ENCODE measurements at regions not wholly inside any gene's neighbourhood (a gene's known extent, or its start where the extent isn't known, plus 50 kb on each side); places are given as distances from the start of the nearest gene placed in this dataset.

- peaks cover 21% of the 10 kb centered on the region for H3K9me3 Mint-ChIP-seq
- H3K27ac Mint-ChIP-seq = no peak overlapping the region
- no peaks in the 10 kb centered on the region for H3K4me1 Mint-ChIP-seq
- TF ChIP-seq CTCF (IDR thresholded peaks at IDR 0.05; ENCODE audit: unreplicated experiment) = no peak
- H3K4me3 Mint-ChIP-seq = peak overlapping the region; percentile 44
- DNase-seq (ENCODE audit: low spot score in 2 of 2, unreplicated experiment in 2 of 2) = no peak
- no peaks in the 10 kb centered on the region for H3K27me3 Mint-ChIP-seq (ENCODE audit: low read depth)
- peaks cover 8% of the 10 kb centered on the region for H3K36me3 Mint-ChIP-seq
Measured at GRCh38 chrX:98380106-98380505, 1496.4 kb downstream of the RPA4 start.

DNA sequence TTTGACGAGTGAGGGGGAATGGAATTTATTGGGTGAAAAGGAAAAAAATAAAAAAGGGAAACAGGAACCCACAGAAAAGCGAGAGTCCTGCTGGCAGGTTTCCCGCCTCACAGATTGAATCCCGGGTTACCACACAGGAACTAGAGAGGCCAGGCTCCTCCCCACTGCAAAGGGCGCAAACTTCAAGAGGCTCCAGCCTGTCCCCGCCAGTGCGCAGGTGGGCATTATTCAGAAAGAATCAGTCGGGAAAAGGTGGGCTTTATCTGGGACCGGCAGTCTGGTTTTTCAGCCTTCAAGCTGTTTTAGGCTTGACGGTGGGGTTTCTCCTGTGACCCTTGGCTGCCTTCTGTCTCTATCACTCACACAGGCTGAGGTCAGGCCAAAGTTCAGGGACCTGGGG lies 1496.8 kb downstream of the RPA4 start:
- Mint-ChIP-seq H3K4me1 (no peaks in the 10 kb centered on the region), H3K27ac (no peak overlapping the region), H3K27me3 (ENCODE audit: low read depth) (no peaks in the 10 kb centered on the region), H3K9me3 (peaks cover 22% of the 10 kb centered on the region), H3K36me3 (peaks cover 8% of the 10 kb centered on the region), H3K4me3 (peak overlapping the region; percentile 44)
- no peak for TF ChIP-seq CTCF (IDR thresholded peaks at IDR 0.05; ENCODE audit: unreplicated experiment)
- no peak for DNase-seq (ENCODE audit: low spot score in 2 of 2, unreplicated experiment in 2 of 2)

GRCh38 chrX:98398542-98398941 lies 1514.8 kb downstream of the RPA4 start:
- Mint-ChIP-seq H3K36me3 (no peaks in the 10 kb centered on the region), H3K4me3 (no peak overlapping the region), H3K27me3 (ENCODE audit: low read depth) (no peaks in the 10 kb centered on the region), H3K27ac (no peak overlapping the region), H3K4me1 (no peaks in the 10 kb centered on the region), H3K9me3 (peaks cover 31% of the 10 kb centered on the region)
- no peak for DNase-seq (ENCODE audit: low spot score in 2 of 2, unreplicated experiment in 2 of 2)
- TF ChIP-seq CTCF (IDR thresholded peaks at IDR 0.05; ENCODE audit: unreplicated experiment) = no peak

- Mint-ChIP-seq H3K4me3 (no peak overlapping the region), H3K4me1 (peaks cover 15% of the 10 kb centered on the region), H3K9me3 (peaks cover 17% of the 10 kb centered on the region), H3K36me3 (no peaks in the 10 kb centered on the region), H3K27me3 (ENCODE audit: low read depth) (no peaks in the 10 kb centered on the region), H3K27ac (no peak overlapping the region)
- no peak for DNase-seq (ENCODE audit: low spot score in 2 of 2, unreplicated experiment in 2 of 2)
- TF ChIP-seq CTCF (IDR thresholded peaks at IDR 0.05; ENCODE audit: unreplicated experiment) = no peak
Measured at GRCh38 chrX:98405376-98405775, 1521.7 kb downstream of the RPA4 start.

DNA sequence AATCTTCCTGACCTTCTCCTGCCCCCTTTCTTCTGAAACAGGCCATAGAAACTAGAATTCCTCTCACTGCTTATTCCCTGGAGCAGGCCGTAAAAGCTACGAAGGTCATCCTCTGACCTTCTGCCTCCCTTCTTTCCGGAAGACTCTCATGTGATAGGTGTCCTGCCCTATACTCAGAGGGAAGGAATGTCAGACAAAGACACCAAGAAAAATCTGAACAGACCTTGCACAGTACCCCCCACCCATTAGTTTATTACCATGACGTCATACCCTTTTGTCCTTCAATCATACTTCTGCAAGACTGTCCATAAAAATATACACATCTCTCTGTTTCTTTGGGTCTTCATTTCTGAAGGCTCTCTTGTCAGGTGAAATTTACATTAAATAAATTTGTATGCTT lies 1523.9 kb downstream of the RPA4 start:
- no peaks in the 10 kb centered on the region for H3K27me3 Mint-ChIP-seq (ENCODE audit: low read depth)
- no peak overlapping the region for H3K4me3 Mint-ChIP-seq
- H3K27ac Mint-ChIP-seq = no peak overlapping the region
- H3K9me3 Mint-ChIP-seq = peaks cover 17% of the 10 kb centered on the region
- no peak for TF ChIP-seq CTCF (IDR thresholded peaks at IDR 0.05; ENCODE audit: unreplicated experiment)
- no peak for DNase-seq (ENCODE audit: low spot score in 2 of 2, unreplicated experiment in 2 of 2)
- H3K36me3 Mint-ChIP-seq = no peaks in the 10 kb centered on the region
- peaks cover 21% of the 10 kb centered on the region for H3K4me1 Mint-ChIP-seq

GRCh38 chrX:98409867-98410266 lies 1526.2 kb downstream of the RPA4 start:
- H3K9me3 Mint-ChIP-seq = peaks cover 5% of the 10 kb centered on the region

More at GRCh38 chrX:98409867-98410266, 1526.2 kb downstream of the RPA4 start:
- DNase-seq (ENCODE audit: low spot score in 2 of 2, unreplicated experiment in 2 of 2) = no peak
- H3K27me3 Mint-ChIP-seq (ENCODE audit: low read depth) = no peaks in the 10 kb centered on the region
- no peak overlapping the region for H3K27ac Mint-ChIP-seq
- H3K36me3 Mint-ChIP-seq = no peaks in the 10 kb centered on the region
- H3K4me3 Mint-ChIP-seq = no peak overlapping the region
- no peak for TF ChIP-seq CTCF (IDR thresholded peaks at IDR 0.05; ENCODE audit: unreplicated experiment)
- H3K4me1 Mint-ChIP-seq = peaks cover 21% of the 10 kb centered on the region

Data from mesothelial cell of epicardium (in vitro differentiated cells).